ENCODE measurements at regions not wholly inside any gene's neighbourhood (a gene's known extent, or its start where the extent isn't known, plus 50 kb on each side); places are given as distances from the start of the nearest gene placed in this dataset.
"Not testable (repeated sequence)": the region's sequence is repeated elsewhere in the genome, so short reads cannot be mapped to it uniquely, and the experiment has no call there.

DNA sequence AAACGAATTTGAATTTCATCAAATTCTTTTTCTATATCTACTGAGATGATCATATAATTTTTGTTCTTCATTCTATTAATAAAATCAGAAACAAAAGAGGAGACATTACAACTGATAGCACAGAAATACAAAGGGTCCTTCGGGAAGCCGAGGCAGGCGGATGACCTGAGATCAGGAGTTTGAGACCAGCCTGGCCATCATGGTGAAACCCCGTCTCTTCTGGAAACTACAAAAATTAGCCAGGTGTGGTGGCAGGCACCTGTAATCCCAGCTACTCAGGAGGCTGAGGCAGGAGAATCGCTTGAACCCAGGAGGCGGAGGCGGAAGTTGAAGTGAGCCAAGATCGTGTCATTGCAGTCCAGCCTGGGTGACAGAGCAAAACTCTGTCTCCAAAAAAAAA is 113.4 kb downstream of the PMAIP1 start:
- not testable (repeated sequence) for DNase-seq

DNA sequence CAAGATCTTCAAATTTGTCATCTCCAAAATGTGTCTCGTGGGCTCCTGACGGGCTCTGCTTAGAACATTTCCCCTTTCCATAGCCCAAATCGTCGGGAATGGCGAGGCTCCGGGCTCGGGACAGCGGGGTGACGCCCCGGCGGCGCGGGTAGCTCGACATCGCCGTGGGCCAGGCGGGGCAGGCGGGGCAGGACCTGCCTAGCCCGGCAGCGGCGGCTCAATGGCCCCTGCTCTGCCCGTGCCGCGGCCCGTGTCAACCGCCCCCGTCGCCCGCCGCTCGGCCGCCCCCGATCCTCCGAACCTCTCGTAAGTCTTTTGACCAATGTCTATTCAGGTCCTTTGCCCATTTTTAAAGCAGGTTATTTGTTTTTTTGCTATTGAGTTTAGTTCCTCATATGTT is 111.2 kb downstream of the PMAIP1 start:
- DNase-seq = no peak

DNA sequence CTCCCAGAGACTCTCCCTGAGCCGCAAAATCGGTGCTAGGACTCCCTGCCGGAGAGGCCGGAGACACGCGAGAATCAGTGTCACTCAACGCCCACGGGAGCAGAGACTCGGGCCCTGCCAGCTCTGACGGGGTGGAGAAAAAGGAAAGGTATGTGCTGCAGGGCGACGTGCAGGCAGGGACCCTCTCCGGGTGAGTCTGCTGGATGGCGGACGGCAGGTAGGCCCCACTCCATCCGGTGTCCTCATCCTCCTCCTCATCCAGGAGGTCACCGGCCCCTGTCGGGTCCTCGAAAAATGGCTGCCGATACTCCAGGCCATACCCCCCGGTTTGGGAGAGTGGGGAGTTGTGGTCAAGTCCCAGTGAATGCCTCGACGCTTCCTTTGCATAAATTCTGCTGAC is 110.7 kb downstream of the PMAIP1 start:
- no peak for DNase-seq

DNA sequence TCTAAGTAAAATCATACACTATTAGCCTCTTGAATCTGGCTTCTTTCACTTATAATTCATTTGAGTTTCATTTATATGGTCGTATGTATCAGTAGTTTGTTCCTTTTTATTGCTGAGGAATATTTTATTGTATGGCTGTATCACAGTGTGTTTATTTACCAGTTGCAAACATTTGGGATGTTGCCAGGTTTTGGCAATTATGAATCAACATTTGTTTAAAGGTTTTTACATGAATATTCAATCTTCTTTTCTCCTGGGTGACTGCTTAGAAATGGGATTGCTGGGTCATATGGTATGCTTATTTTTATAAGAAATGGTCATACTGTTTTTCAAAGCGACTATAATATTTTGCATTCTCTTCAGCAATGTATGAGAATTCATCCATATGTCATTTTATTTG is 107.9 kb downstream of the PMAIP1 start:
- DNase-seq = no peak

DNA sequence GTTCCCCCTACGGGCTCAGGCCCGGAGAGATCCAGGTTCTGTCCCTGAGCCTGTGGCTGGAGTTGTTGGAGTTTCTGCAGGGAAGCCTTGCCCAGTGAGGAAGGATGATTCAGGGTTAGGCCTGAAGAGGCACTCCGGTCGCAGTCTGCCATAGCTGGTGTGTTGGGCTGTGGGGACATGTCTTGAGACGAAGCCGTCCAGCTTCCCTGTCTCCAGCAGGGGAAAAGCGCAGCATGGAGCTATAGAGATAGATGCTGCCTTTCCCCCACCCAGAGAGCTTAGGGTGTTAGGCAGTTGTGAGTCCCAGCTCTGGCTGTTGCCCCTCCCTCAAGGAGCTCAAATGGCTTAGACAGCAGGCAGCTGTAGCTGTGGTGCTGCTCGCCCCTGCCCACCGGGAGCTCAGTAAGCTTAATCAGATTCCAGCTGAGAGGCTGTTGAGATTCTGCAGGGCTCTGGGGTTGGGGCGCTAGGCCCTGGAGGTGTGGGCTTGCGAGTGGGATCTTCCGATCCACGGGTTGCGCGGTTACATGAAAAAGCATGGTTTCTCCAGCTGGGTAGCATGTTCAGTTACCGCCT is 103.9 kb downstream of the PMAIP1 start:
- no peak for DNase-seq

DNA sequence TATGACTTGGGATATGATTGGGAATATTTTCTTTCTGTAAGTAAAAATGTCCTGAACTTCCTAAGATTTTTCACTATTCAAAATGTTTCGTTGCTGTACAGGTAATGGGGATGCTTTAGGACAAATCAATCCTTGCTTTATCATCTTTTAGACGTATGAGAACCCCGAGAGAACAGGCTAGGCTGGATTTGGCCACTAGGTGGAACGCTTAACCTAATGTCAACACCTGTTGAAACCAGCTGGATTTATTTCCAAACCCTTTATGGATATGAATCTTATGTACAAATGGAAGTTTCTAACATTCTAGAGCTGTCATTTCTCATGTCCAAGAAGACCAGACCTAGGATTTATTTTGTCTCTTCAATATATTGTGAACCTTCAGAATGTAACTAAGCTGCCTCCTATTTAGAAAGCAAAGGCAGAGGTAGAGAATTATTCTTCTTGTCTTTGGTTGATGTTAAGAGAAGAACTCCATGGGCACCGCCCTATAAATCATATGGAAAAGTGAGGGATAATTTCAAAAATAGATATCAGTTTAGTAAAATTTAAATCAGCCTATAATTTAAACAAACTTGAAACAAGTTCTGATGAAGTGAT is 96.7 kb downstream of the PMAIP1 start:
- DNase-seq = peak; percentile 54

DNA sequence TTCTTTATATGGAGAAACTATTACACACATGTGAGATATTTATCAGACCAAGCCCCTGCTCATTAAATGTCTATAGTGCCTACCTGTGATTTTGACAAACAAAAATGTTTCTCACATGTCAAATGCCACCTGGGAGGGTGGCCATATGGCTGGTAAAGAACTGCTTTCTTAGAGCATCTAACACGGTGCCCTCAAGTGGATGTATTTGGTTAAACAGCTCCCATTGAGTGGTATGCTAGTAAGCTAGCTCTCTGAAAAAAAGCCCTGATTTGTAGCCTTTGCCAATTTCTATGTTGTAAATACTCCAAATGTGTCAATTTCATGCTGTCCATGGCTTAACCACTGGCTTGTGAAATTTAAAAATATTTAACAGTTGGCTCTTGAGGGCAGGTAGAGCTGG is 94.6 kb downstream of the PMAIP1 start:
- no peak for DNase-seq

DNA sequence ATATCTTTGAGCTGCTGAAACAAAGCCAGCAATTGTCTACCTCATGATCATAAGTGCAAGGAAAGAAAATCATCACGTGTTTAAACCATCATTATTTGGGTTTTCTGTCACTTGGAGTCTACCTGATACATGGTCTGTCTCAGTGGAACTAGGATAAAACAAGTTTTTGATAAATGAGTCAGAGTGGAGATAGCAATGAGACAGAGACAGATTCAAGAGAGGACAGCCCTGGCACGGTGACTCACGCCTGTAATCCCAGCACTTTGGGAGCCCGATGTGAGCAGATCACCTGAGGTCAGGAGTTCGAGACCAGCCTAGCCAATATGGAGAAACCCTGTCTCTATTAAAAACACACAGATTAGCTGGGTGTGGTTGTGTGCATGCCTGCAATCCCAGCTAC is 93.8 kb downstream of the PMAIP1 start:
- no peak for DNase-seq

DNA sequence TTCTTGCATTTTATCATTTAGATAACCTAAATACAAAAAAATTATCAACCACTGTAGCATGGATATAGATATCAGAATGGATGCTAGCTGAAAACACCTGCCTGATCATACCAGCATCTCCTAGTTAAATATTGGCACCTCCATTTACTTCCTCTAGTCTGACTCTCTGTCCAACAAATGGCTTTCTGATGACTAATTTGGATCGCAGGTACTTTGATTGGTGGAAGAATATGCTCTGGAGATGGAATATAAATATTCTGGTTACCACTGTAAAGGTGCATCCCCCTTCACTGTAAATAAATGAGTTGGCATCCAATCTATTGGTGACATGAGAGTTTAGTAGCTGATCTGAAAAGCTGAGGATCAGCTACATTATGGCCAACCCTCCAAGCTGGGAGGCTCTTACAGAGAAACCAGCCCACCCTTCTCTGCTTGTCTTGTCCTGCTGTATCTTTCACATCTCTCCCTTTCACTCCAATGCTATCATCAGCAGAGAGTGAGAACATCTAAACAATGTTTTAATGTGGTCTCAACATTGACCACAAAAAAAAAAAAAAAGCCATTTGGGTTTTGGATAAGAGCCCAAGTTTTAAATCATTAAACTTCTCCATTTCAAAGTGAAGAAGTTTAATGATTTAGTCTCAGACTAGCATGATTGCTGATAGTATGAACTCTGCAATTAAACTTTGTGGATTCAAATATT is 90.5 kb downstream of the PMAIP1 start:
- no peak for DNase-seq

DNA sequence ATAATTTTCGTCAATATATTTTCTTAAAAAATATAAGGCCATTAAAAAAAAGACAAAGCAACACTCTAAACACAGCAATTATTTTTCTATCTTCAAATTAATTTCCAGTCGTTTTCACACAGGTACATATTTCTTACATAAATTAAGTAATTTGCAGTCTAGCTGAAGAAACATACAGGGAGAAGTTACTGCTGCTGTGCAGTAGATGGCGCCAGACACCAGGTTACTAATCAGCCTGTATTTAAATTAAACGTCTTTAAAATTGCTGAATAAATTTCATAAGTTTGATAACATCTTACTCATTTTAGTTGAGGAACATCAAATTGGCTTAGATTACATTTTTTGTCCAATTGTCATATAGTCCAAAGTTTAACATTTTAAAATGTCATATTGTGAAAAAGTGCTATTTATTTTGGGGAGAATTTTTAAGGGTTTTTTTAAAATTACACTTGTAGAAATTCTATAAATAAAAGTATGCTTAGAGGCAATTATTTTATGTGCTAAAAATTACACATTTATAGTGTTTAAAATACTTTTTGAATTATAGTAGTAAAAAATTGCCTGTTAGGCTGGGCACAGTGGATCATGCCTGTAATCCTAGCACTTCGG is 88.4 kb downstream of the PMAIP1 start:
- peak; percentile 50 for DNase-seq

DNA sequence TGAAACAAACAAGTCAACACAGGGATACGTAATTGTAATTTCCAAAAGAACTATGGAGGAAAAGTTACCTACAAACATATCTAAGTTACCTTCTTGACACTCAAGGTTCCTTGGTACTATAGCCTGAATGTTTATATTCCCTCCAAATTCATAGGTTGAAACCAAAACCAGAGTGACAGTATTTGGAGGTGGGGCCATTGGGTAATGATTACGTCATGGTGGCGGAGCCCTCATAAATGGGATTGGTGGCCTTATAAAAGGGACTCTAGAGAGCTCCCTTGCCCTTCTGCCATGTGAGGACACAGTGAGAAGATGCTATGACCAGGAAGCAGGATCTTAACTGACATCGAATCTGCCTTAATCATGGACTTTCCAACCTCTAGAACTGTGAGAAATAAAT is 87.3 kb downstream of the PMAIP1 start:
- DNase-seq = no peak

DNA sequence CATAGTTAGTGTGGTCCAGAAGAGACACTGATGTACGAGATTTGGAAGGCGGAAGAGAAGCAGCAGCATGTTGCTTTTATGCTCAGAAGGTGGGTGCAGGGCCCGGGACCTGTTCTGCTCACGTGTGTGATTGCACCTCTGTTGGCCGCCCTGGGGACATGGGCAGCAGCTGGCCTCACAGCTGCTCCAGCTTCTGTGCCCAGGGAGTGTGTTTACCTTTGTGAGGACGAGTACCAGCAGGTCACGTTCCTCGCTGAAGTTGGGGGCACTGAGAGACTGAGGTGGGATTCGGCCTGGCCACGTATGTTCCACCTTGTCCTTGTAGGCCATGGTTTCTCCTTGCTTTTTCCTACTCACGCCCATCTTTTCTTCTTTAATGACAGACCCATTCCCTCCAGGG is 86.3 kb downstream of the PMAIP1 start:
- DNase-seq = no peak

DNA sequence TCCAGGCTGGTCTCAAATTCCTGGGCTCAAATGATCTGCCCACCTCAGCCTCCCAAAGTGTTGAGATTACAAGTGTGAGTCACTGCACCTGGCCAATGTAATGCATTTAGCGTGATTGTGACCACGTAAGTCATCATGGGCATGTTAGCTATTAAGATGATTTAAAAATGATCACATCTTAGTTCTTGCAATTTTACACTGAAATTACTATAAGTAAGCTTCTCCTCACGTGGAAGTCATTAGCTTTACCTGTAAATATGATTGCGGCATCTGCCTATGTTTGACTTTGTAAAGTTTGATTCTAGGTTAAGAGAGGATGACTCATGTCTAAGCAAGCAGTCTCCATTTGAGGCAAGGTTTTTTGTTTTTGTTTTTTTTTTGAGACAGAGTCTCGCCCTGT is 85.5 kb downstream of the PMAIP1 start:
- DNase-seq = no peak

DNA sequence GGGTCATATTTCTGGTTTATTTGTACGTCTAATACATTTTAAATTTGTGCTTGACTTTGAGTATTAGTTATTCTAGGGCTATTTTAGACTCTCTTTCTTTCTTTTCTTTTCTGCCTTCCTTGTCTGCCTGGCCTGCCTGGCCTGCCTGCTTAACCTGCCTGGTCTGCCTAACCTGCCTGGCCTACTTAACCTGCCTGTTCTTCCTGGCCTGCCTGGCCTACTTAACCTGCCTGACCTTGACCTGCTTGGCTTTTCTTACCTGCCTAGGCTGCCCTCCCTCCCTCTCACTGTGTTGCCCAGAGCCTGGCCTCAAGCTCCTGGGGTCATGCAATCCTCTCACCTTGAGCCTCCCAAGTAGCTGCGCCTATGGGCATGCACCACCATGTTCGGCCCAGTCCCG is 83.7 kb downstream of the PMAIP1 start:
- DNase-seq = no peak

DNA sequence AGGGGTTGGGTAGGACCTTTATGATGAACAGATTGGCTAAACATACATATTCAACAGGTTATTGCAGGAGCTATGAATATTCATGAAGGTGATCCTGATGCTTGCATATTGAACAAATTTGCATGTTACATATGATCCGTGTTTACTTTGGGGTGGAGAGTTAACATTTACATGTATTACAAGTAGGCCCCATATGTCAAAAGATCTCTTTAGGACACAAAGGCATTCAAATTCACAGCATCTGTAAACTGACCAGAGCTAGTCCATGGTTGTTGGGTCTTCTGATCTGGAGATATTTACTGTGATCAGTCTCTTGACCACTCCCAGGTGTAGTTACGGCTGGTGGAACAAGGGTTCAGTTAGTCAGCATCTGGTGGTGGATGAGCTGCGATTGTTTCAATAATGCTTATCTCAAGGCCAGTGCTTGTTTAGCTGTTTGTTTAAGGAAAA is 80.4 kb downstream of the PMAIP1 start:
- DNase-seq = no peak

DNA sequence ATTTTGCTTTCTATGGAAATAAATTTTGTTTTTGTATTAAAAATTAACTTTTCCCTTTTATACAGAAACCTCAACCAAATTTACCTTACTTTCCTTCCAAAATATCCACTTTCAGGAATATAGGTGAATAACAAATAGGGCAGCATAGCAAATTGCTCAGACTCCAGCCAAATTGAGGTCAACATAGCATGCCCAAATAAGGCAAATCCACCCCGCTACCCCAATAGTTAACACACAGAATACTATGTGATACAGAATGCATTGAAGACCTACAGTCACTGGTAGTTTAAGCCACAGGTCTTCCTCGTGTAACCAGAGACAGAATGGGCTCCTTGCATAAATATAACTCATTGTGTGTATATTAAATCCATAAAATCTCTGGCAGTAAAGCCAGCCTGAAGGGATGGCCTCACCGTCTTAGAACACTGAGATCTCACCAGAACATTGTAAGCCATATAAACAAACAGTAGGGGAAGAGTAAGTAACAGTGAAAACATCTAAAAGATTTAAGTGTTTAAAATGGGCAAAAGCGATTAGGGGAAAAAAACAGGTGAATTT is 72.2 kb downstream of the PMAIP1 start:
- no peak for DNase-seq

DNA sequence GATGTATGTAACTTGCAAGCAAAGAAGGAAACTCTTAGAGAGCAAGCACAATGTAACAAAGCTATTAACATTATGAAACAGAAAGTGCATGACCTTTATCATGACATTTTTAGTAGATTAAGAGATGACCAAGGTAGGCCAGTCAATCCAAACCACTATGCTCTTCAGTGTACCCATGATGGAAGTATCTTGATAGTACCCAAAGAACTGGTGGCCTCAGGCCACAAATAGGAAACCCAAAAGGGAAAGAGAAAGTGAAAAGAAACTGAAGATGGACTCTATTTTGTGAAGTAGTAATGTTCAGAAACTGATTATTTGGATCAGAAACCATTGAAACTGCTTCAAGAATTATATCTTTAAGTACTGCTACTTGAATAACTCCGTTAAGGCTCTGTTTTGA is 71.3 kb downstream of the PMAIP1 start:
- DNase-seq = not testable (repeated sequence)

DNA sequence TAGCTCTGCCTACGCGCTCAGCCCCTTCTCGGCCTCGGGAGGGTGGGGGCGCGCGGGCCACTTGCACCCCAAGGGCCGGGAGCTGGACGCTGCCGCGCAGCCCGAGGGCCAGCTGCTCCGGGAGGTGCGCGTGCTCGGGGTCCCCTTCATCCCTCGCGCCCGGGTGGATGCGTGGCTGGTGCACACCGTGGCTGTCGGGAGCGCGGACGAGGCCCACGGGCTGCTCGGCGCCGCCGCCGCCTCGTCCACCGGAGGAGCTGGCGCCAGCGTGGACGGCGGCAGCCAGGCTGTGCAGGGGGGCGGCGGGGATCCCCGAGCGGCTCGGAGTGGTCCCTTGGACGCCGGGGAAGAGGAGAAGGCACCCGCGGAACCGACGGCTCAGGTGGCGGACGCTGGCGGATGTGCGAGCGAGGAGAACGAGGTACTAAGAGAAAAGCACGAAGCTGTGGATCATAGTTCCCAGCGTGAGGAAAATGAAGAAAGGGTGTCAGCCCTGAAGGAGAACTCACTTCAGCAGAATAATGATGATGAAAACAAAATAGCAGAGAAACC is 69.8 kb downstream of the PMAIP1 start:
- DNase-seq = not testable (repeated sequence)

DNA sequence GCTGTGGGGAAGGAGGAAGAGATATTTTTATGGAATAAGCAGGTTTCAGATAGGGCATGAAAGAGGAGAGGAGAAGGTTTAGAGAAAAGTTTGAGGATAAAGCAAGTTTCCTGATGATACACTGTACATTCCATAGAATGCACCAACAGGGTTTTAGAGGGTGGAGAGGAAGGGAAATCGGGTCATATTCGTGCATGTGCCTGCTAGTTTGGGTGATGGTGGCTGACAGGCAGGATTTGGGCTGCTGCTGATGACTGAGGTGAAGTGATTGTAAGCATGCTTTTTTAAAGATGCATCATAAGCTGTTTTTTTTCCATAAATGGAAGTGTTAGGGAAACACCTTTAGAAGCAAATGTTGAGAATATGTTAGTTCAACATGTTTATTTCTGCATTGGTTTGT is 68.8 kb downstream of the PMAIP1 start:
- no peak for DNase-seq

DNA sequence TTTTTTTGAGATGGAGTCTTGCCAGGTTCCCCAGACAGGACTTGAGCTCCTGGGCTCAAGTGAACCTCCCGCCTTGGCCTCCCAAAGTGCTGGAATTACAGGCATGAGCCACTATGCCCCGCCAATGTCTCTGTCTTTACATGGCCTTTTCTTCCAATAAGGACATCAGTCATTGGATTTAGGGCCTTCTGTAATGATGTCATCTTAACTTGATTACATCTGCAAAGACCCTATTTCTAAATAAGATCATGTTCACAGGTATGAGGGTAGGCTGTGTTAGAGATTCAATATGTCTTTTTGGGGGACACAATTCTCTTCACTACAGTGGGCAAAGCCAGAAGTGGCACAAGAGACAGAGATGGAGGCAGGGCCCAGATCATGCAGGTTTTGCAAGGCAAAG is 68.1 kb downstream of the PMAIP1 start:
- no peak for DNase-seq

DNA sequence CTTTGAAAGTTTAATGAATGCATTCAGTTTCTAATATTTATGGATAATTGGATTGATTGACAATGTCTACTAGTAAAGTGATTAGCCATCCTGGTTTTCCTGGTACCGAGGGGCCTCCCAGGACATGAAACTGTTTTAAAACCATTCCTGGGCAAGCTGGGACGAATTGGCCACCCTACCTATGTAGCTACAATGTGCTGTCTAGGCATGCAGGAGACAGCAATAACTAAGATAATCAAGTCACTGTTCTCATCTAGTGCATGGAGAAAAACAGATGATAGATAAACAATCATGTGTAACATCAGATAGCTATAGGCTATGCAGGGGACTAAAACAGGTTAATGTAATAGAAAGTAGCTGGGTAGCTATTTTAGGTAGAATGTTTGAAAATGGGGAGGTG is 67.1 kb downstream of the PMAIP1 start:
- no peak for DNase-seq

DNA sequence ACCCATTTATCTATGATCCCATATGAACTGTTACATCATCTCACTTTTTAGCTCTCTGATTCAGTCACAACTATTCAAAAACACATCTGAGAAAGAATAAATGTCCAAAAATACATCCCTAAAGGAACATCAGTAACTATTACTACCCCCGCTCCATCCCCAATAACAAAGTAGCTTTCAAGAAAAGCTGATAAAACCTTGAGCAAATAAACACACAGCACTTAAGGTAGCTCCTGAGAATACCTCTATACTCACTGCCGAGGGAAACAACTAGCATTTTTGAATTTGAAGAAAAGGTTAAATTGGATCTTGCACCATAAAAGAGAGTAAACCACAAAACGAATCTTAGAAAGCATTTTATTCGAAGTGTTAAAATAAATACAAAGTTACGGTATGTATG is 63.4 kb downstream of the PMAIP1 start:
- DNase-seq = no peak

DNA sequence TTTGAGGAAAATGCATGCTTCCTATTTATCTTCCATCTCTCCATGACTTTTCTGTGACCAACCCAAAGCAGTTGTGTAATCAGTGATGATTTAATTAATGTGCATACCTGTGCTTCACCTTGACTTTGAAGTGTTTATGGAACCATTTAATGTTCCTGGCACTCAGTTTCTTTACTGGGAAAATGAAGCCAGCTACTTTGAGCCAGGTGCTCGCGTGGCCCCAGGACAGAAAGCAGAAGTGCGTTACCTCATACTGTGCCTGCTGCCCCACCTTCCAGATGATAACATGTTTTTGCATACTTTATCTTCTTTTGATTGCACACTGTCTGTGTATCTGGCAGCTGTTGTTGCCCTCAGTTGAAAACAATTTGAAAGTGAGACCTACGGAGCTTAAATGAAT is 61.3 kb downstream of the PMAIP1 start:
- no peak for DNase-seq
